CD14-positive monocyte (primary cell): ENCODE measurements at regions not wholly inside any gene's neighbourhood (a gene's known extent, or its start where the extent isn't known, plus 50 kb on each side); places are given as distances from the start of the nearest gene placed in this dataset.

Source experiments
- DNase-seq, 3 donors: peaks; one replicate each; pipeline ENCODE4 v3.0.0-alpha.2; 2011 to 2022
- H2AFZ ChIP-seq: 2 replicates; pipeline ENCODE4 v1.6.0; 2012; ENCODE audit warnings: mild to moderate bottlenecking, low read depth, low read length, inconsistent platforms; ENCODE audit not compliant: insufficient read depth, poor library complexity, severe bottlenecking
- H3K27ac ChIP-seq, 2 donors: 1 replicate in 1 of 2; 2 replicates in 1 of 2; pipeline ENCODE4 v1.5.1; 2012 to 2013; ENCODE audit warnings: low read length in 2 of 2, control low read depth in 1 of 2, inconsistent platforms in 1 of 2, low read depth in 1 of 2, mild to moderate bottlenecking in 1 of 2
- H3K27me3 ChIP-seq, 2 donors: one replicate each; pipeline versions ENCODE4 v1.6.0 to v1.6.1; 2011 to 2013; ENCODE audit warnings: low read length in 2 of 2; ENCODE audit not compliant: control insufficient read depth in 2 of 2, insufficient read depth in 2 of 2
- H3K36me3 ChIP-seq, 2 donors: replicated peaks in 1 of 2; 1 replicate in 1 of 2; 2 replicates in 1 of 2; pipeline versions ENCODE4 v1.5.1 to v1.6.1; 2012 to 2013; ENCODE audit warnings: low read length in 2 of 2, control low read depth in 1 of 2, inconsistent platforms in 1 of 2, mild to moderate bottlenecking in 1 of 2; ENCODE audit not compliant: insufficient read depth in 2 of 2, control insufficient read depth in 1 of 2
- H3K4me1 ChIP-seq, 2 donors: 1 replicate in 1 of 2; 2 replicates in 1 of 2; pipeline versions ENCODE4 v1.5.1 to v1.6.1; 2012 to 2013; ENCODE audit warnings: low read length in 2 of 2, control low read depth in 1 of 2, inconsistent platforms in 1 of 2, mild to moderate bottlenecking in 1 of 2, moderate library complexity in 1 of 2; ENCODE audit not compliant: insufficient read depth in 2 of 2, control insufficient read depth in 1 of 2
- H3K4me2 ChIP-seq: replicated peaks from 2 replicates; pipeline ENCODE3; 2012; ENCODE audit warnings: low read length, moderate library complexity, mild to moderate bottlenecking; ENCODE audit not compliant: poor library complexity, severe bottlenecking; ENCODE audit errors: extremely low read depth
- H3K4me3 ChIP-seq, 3 experiments: fragments of 200-600 bp in 1 of 3; sonication (generic) in 1 of 3; replicated peaks in 1 of 3; 1 replicate in 2 of 3; 2 replicates in 1 of 3; pipeline ENCODE4 v1.5.1; 2011 to 2013; ENCODE audit warnings: low read length in 3 of 3, mild to moderate bottlenecking in 3 of 3, control low read depth in 2 of 3, low read depth in 2 of 3, inconsistent platforms in 1 of 3, moderate library complexity in 1 of 3
- H3K79me2 ChIP-seq: 2 replicates; pipeline ENCODE4 v1.6.0; 2012; ENCODE audit warnings: mild to moderate bottlenecking, control low read depth, inconsistent platforms, low read length, moderate library complexity; ENCODE audit not compliant: insufficient read depth
- H3K9ac ChIP-seq: 2 replicates; pipeline ENCODE4 v1.6.0; 2017; ENCODE audit warnings: low read length, mild to moderate bottlenecking; ENCODE audit not compliant: insufficient read depth, poor library complexity, severe bottlenecking
- H3K9me3 ChIP-seq, 2 donors: replicated peaks in 1 of 2; 1 replicate in 1 of 2; 2 replicates in 1 of 2; pipeline versions ENCODE4 v1.5.1 to v1.6.1; 2012 to 2013; ENCODE audit warnings: low read length in 2 of 2, control low read depth in 1 of 2; ENCODE audit not compliant: control insufficient read depth in 1 of 2, insufficient read depth in 1 of 2
- H4K20me1 ChIP-seq: 2 replicates; pipeline ENCODE4 v1.6.0; 2012; ENCODE audit warnings: mild to moderate bottlenecking, low read length, control low read depth, moderate library complexity; ENCODE audit not compliant: insufficient read depth
- H3K27ac Mint-ChIP-seq, 7 donors: one replicate each; pipeline ENCODE4 v1.8.0; 2020; ENCODE audit warnings: mild to moderate bottlenecking in 7 of 7, mixed read lengths in 7 of 7, moderate library complexity in 6 of 7, inconsistent platforms in 2 of 7
- H3K27me3 Mint-ChIP-seq, 3 donors: one replicate each; pipeline ENCODE4 v1.8.0; 2021 to 2022; ENCODE audit warnings: low read depth in 3 of 3, mild to moderate bottlenecking in 3 of 3, mixed read lengths in 3 of 3, moderate library complexity in 3 of 3, inconsistent platforms in 1 of 3
- H3K36me3 Mint-ChIP-seq, 2 donors: one replicate each; pipeline ENCODE4 v1.8.0; 2020; ENCODE audit warnings: mixed read lengths in 2 of 2, inconsistent platforms in 1 of 2, mild to moderate bottlenecking in 1 of 2
- H3K4me1 Mint-ChIP-seq: one replicate; pipeline ENCODE4 v1.8.0; 2020; ENCODE audit warnings: mild to moderate bottlenecking, mixed read lengths
- H3K4me3 Mint-ChIP-seq, 2 donors: one replicate each; pipeline ENCODE4 v1.8.0; 2020; ENCODE audit warnings: mild to moderate bottlenecking in 2 of 2, mixed read lengths in 2 of 2, moderate library complexity in 1 of 2
- H3K9me3 Mint-ChIP-seq, 7 donors: one replicate each; pipeline ENCODE4 v1.8.0; 2020 to 2022; ENCODE audit warnings: mixed read lengths in 7 of 7, mild to moderate bottlenecking in 6 of 7, moderate library complexity in 6 of 7, inconsistent platforms in 2 of 7
- WGBS: methylation state at CpG from one replicate; pipeline ENCODE4 v1.1.5; 2013; ENCODE audit warnings: missing lambda C conversion rate; ENCODE audit not compliant: insufficient coverage; 5-methylcytosine and 5-hydroxymethylcytosine counted together
- intact Hi-C, 2 donors: fragments of 100-400 bp; cut with micrococcal nuclease; formaldehyde crosslinking; loops; one replicate each; pipeline versions ENCODE4 v1.15.0 to v1.15.1; 2023
- TF ChIP-seq, protein P1 (sequence below): fragments of 200-600 bp; IDR thresholded peaks from one replicate; pipeline ENCODE4 v1.8.0; 2022; ENCODE audit warnings: antibody characterized with exemption, mild to moderate bottlenecking

DNA sequence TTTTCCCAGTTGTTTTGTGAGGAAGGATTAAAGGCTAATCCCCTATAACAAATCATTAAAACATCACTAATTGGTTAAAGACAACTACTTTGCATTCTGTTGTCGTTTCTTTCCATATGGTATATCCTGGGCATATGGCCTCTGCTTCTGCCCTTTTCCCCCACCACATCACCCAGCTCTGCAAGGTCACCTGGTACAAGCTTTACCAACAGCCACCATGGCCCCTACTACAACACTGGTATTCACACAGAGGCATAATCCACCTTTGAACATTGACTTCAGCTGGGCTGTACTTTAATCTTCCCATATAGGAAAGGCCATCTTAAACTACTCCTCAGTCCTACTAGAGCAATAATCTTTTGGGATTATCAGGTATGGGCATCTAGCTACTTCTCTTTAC lies 866.1 kb downstream of the TLE4 start:
- Histone ChIP-seq H3K9me3 (peaks cover 0 to 2% of the 10 kb centered on the region in 2 donors), H3K4me3 (no peak overlapping the region), H3K4me1 (no peaks in the 10 kb centered on the region), H3K4me2 (no peak overlapping the region), H3K36me3 (no peaks in the 10 kb centered on the region), H3K79me2 (no peaks in the 10 kb centered on the region), H3K27me3 (no peaks in the 10 kb centered on the region), H4K20me1 (no peaks in the 10 kb centered on the region), H3K27ac (no peak overlapping the region), H2AFZ (no peak overlapping the region), H3K9ac (no peak overlapping the region)
- DNase-seq, result no peak
- Mint-ChIP-seq H3K4me3 (no peak overlapping the region), H3K9me3 (peaks cover 0 to 10% (median 4%) of the 10 kb centered on the region in 7 donors), H3K27me3 (peaks cover 0 to 2% (median 2%) of the 10 kb centered on the region in 3 donors), H3K4me1 (no peaks in the 10 kb centered on the region), H3K27ac (no peak overlapping the region), H3K36me3 (no peaks in the 10 kb centered on the region)
- WGBS, result 80% methylated on average over 1 of the region's 1 CpG
- TF ChIP-seq, protein P1, sequence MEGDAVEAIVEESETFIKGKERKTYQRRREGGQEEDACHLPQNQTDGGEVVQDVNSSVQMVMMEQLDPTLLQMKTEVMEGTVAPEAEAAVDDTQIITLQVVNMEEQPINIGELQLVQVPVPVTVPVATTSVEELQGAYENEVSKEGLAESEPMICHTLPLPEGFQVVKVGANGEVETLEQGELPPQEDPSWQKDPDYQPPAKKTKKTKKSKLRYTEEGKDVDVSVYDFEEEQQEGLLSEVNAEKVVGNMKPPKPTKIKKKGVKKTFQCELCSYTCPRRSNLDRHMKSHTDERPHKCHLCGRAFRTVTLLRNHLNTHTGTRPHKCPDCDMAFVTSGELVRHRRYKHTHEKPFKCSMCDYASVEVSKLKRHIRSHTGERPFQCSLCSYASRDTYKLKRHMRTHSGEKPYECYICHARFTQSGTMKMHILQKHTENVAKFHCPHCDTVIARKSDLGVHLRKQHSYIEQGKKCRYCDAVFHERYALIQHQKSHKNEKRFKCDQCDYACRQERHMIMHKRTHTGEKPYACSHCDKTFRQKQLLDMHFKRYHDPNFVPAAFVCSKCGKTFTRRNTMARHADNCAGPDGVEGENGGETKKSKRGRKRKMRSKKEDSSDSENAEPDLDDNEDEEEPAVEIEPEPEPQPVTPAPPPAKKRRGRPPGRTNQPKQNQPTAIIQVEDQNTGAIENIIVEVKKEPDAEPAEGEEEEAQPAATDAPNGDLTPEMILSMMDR, result no peak
- intact Hi-C loops, result no loop called here

GRCh38 chr9:80437091-80437640 lies 865.4 kb downstream of the TLE4 start:
- peaks cover 0 to 12% (median 4%) of the 10 kb centered on the region in 7 donors for H3K9me3 Mint-ChIP-seq
- H3K9me3 ChIP-seq, result no peaks in the 10 kb centered on the region
- no peaks in the 10 kb centered on the region for H4K20me1 ChIP-seq
- H3K27ac ChIP-seq, result no peak overlapping the region
- no peaks in the 10 kb centered on the region for H3K27me3 ChIP-seq
- H3K36me3 ChIP-seq, result no peaks in the 10 kb centered on the region
- TF ChIP-seq, protein P1, result no peak
- no peak overlapping the region for H3K4me3 ChIP-seq
- H3K9ac ChIP-seq, result no peak overlapping the region
- H3K4me3 Mint-ChIP-seq, result no peak overlapping the region
- H3K4me2 ChIP-seq, result no peak overlapping the region
- H3K4me1 ChIP-seq, result no peaks in the 10 kb centered on the region
- peaks cover 0 to 2% (median 2%) of the 10 kb centered on the region in 3 donors for H3K27me3 Mint-ChIP-seq
- no peak overlapping the region for H3K27ac Mint-ChIP-seq
- DNase-seq, result no peak
- H2AFZ ChIP-seq, result no peak overlapping the region
- no peaks in the 10 kb centered on the region for H3K36me3 Mint-ChIP-seq
- no CpG with 5 or more reads among the region's 2 CpGs for WGBS
- H3K79me2 ChIP-seq, result no peaks in the 10 kb centered on the region
- H3K4me1 Mint-ChIP-seq, result no peaks in the 10 kb centered on the region
- intact Hi-C loops, result no loop called here
